SK-N-SH treated with all-trans-retinoic acid at 6 μM for 48 hours (cell line): ENCODE measurements at regions not wholly inside any gene's neighbourhood (a gene's known extent, or its start where the extent isn't known, plus 50 kb on each side); places are given as distances from the start of the nearest gene placed in this dataset.

Experiments used
- ARNTL ChIP-seq: fragments of 450-650 bp; formaldehyde crosslinking; IDR thresholded peaks from 2 replicates; pipeline ENCODE4 v1.5.0; 2020; ENCODE audit warnings: low read depth, mild to moderate bottlenecking, moderate library complexity, borderline replicate concordance
- CREB5 ChIP-seq: fragments of 250-450 bp; sonication (Bioruptor Pico); IDR thresholded peaks from 2 replicates; pipeline ENCODE4 v1.5.1; 2020; ENCODE audit warnings: low read depth, mild to moderate bottlenecking, moderate library complexity
- ESRRG ChIP-seq: fragments of 250-450 bp; sonication (Bioruptor Pico); IDR thresholded peaks from 2 replicates; pipeline ENCODE4 v1.6.1; 2021; ENCODE audit warnings: mild to moderate bottlenecking
- GLIS3 ChIP-seq: fragments of 250-450 bp; sonication (Bioruptor Pico); IDR thresholded peaks from 2 replicates; pipeline ENCODE4 v1.5.0; 2020; ENCODE audit warnings: mild to moderate bottlenecking, moderate library complexity
- ISL1 ChIP-seq: fragments of 250-450 bp; sonication (Bioruptor Pico); IDR thresholded peaks from 2 replicates; pipeline ENCODE4 v2.1.2; 2022; ENCODE audit warnings: mild to moderate bottlenecking, moderate library complexity
- PATZ1 ChIP-seq: fragments of 250-450 bp; sonication (Bioruptor Pico); IDR thresholded peaks from 2 replicates; pipeline ENCODE4 v1.8.0; 2020; ENCODE audit warnings: mild to moderate bottlenecking, moderate library complexity, borderline replicate concordance
- POU6F1 ChIP-seq: fragments of 250-450 bp; sonication (Bioruptor Pico); IDR thresholded peaks from 2 replicates; pipeline ENCODE4 v1.8.0; 2021; ENCODE audit warnings: low read depth, mild to moderate bottlenecking, moderate library complexity, borderline replicate concordance
- SNAI2 ChIP-seq: fragments of 250-450 bp; sonication (Bioruptor Pico); IDR thresholded peaks from 2 replicates; pipeline ENCODE4 v1.5.0; 2020; ENCODE audit warnings: mild to moderate bottlenecking, moderate library complexity
- TOX ChIP-seq: fragments of 250-450 bp; sonication (Bioruptor Pico); IDR thresholded peaks from 2 replicates; pipeline ENCODE4 v1.8.0; 2021; ENCODE audit warnings: mild to moderate bottlenecking, moderate library complexity, borderline replicate concordance
- ZFP3 ChIP-seq: fragments of 250-450 bp; sonication (Bioruptor Pico); IDR thresholded peaks from 2 replicates; pipeline ENCODE4 v1.5.0; 2020; ENCODE audit warnings: mild to moderate bottlenecking, moderate library complexity
- ZNF70 ChIP-seq: fragments of 450-650 bp; formaldehyde crosslinking; IDR thresholded peaks from 2 replicates; pipeline ENCODE4 v1.5.0; 2020; ENCODE audit warnings: mild to moderate bottlenecking, moderate library complexity
- ZNF8 ChIP-seq: fragments of 450-650 bp; formaldehyde crosslinking; IDR thresholded peaks from 2 replicates; pipeline ENCODE4 v1.5.0; 2020; ENCODE audit warnings: mild to moderate bottlenecking, moderate library complexity

- TF ChIP-seq ESRRG (no peak), CREB5 (no peak), ZNF70 (no peak), ISL1 (CRISPR knock-in tag) (no peak), ZFP3 (CRISPR knock-in tag) (no peak), TOX (CRISPR knock-in tag) (no peak), PATZ1 (CRISPR knock-in tag) (no peak), ARNTL (no peak), POU6F1 (CRISPR knock-in tag) (no peak), GLIS3 (no peak), ZNF8 (no peak), SNAI2 (no peak)
These were observed 541.0 kb upstream of the ADGRL4 start for GRCh38 chr1:79547514-79547913.
